H1 (cell line): ENCODE measurements at regions not wholly inside any gene's neighbourhood (a gene's known extent, or its start where the extent isn't known, plus 50 kb on each side); places are given as distances from the start of the nearest gene placed in this dataset.

Experiments
- CTCF ChIA-PET: fragments of 300-600 bp; sonication (Branson Sonifier 250); formaldehyde crosslinking; loops from one replicate; lab custom pipeline; 2021; ENCODE audit not compliant: partially characterized antibody; lab: Charles Lee
- POLR2A ChIA-PET: fragments of 300-600 bp; sonication (Branson Sonifier 250); formaldehyde crosslinking; loops from one replicate; lab custom pipeline; 2021; ENCODE audit warnings: inconsistent platforms; ENCODE audit not compliant: partially characterized antibody; lab: Charles Lee
- DNase-seq, 2 experiments: peaks; one replicate each; pipeline versions ENCODE4 v3.0.0 to v3.0.0-alpha.2; 2010 to 2022; ENCODE audit warnings: low spot score in 2 of 2, low read depth in 1 of 2, mixed read lengths in 1 of 2
- FAIRE-seq: peaks from 2 replicates; lab custom pipeline; 2011; peaks lifted over from hg19 to GRCh38; lab: Jason Lieb, UNC
- H2AFZ ChIP-seq: 2 replicates; pipeline ENCODE4 v1.8.1; 2012; ENCODE audit warnings: low read length, inconsistent platforms
- H2AK5ac ChIP-seq: 2 replicates; pipeline ENCODE4 v1.6.1; 2013; ENCODE audit warnings: low read depth, low read length
- H2BK120ac ChIP-seq: replicated peaks from 2 replicates; pipeline ENCODE3; 2013; ENCODE audit warnings: low read depth, low read length, inconsistent platforms
- H2BK12ac ChIP-seq: 2 replicates; pipeline ENCODE4 v1.6.1; 2013; ENCODE audit warnings: low read depth, low read length
- H2BK15ac ChIP-seq: 2 replicates; pipeline ENCODE4 v1.6.1; 2013; ENCODE audit warnings: low read length
- H2BK20ac ChIP-seq: 2 replicates; pipeline ENCODE4 v1.6.1; 2013; ENCODE audit warnings: low read length
- H2BK5ac ChIP-seq: 2 replicates; pipeline ENCODE4 v1.6.1; 2013; ENCODE audit warnings: low read depth, low read length
- H3K14ac ChIP-seq: 2 replicates; pipeline ENCODE4 v1.6.1; 2013; ENCODE audit warnings: inconsistent platforms; ENCODE audit not compliant: insufficient read length
- H3K18ac ChIP-seq: 2 replicates; pipeline ENCODE4 v1.6.1; 2013; ENCODE audit warnings: low read length; ENCODE audit errors: extremely low read depth
- H3K23ac ChIP-seq: 2 replicates; pipeline ENCODE4 v1.6.1; 2013; ENCODE audit warnings: inconsistent platforms; ENCODE audit not compliant: insufficient read length
- H3K23me2 ChIP-seq: 2 replicates; pipeline ENCODE4 v1.6.1; 2013; ENCODE audit warnings: low read depth, low read length
- H3K27ac ChIP-seq: 2 replicates; pipeline ENCODE4 v1.6.1; 2011; ENCODE audit warnings: low read depth, low read length, inconsistent platforms
- H3K27me3 ChIP-seq, 4 experiments: replicated peaks in 1 of 4; 1 replicate in 1 of 4; 2 replicates in 3 of 4; pipeline versions ENCODE4 v1.6.1 to v1.8.1; 2011 to 2013; ENCODE audit warnings: low read length in 3 of 4, mild to moderate bottlenecking in 3 of 4, inconsistent platforms in 2 of 4, mixed read lengths in 2 of 4, moderate library complexity in 1 of 4; ENCODE audit not compliant: control insufficient read depth in 3 of 4, insufficient read depth in 3 of 4; ENCODE audit errors: extremely low read depth in 1 of 4
- H3K36me3 ChIP-seq, 4 experiments: 2 replicates each; pipeline versions ENCODE4 v1.6.1 to v1.8.1; 2011 to 2013; ENCODE audit warnings: mild to moderate bottlenecking in 4 of 4, low read length in 3 of 4, moderate library complexity in 2 of 4, control low read depth in 1 of 4, inconsistent platforms in 1 of 4; ENCODE audit not compliant: insufficient read depth in 4 of 4, control insufficient read depth in 2 of 4
- H3K4ac ChIP-seq: replicated peaks from 2 replicates; pipeline ENCODE3; 2013; ENCODE audit warnings: low read length, low read depth, mixed read lengths, inconsistent platforms; ENCODE audit not compliant: insufficient read length
- H3K4me1 ChIP-seq, 4 experiments: replicated peaks in 1 of 4; 1 replicate in 1 of 4; 2 replicates in 3 of 4; pipeline versions ENCODE4 v1.6.1 to v1.8.1; 2011 to 2013; ENCODE audit warnings: low read length in 3 of 4, inconsistent platforms in 2 of 4, mixed read lengths in 1 of 4; ENCODE audit not compliant: insufficient read depth in 4 of 4, control insufficient read depth in 3 of 4
- H3K4me2 ChIP-seq, 2 experiments: 2 replicates each; pipeline versions ENCODE4 v1.6.1 to v1.8.1; 2011 to 2013; ENCODE audit warnings: low read depth in 2 of 2, low read length in 2 of 2, control low read depth in 1 of 2, inconsistent platforms in 1 of 2, mild to moderate bottlenecking in 1 of 2; ENCODE audit not compliant: insufficient read depth in 1 of 2
- H3K4me3 ChIP-seq, 4 experiments: fragments of 200-600, 300-600 bp in 1 of 4; sonication (generic), shearing (Covaris generic), sonication (Bioruptor Twin) in 1 of 4; 2 replicates each; pipeline versions ENCODE4 v1.5.1 to v1.8.1; 2011 to 2016; ENCODE audit warnings: low read length in 4 of 4, low read depth in 3 of 4, control low read depth in 2 of 4, inconsistent platforms in 2 of 4, mild to moderate bottlenecking in 2 of 4, mixed read lengths in 1 of 4, moderate library complexity in 1 of 4; ENCODE audit not compliant: insufficient read depth in 2 of 4; ENCODE audit errors: extremely low read depth in 1 of 4
- H3K56ac ChIP-seq: replicated peaks from 2 replicates; pipeline ENCODE3; 2013; ENCODE audit warnings: low read depth, mild to moderate bottlenecking, mixed read lengths, low read length, inconsistent platforms; ENCODE audit not compliant: insufficient read length
- H3K79me1 ChIP-seq: 2 replicates; pipeline ENCODE4 v1.6.1; 2013; ENCODE audit warnings: low read depth, low read length, control low read depth
- H3K79me2 ChIP-seq, 2 experiments: 2 replicates each; pipeline versions ENCODE4 v1.6.1 to v1.8.1; 2012 to 2013; ENCODE audit warnings: low read length in 2 of 2, mild to moderate bottlenecking in 2 of 2, inconsistent platforms in 1 of 2; ENCODE audit not compliant: insufficient read depth in 2 of 2, control insufficient read depth in 1 of 2
- H3K9ac ChIP-seq, 4 experiments: replicated peaks in 1 of 4; 1 replicate in 1 of 4; 2 replicates in 3 of 4; pipeline versions ENCODE4 v1.6.1 to v1.8.1; 2011 to 2013; ENCODE audit warnings: low read depth in 3 of 4, low read length in 3 of 4, control low read depth in 2 of 4, mild to moderate bottlenecking in 2 of 4, moderate library complexity in 2 of 4, inconsistent platforms in 1 of 4; ENCODE audit errors: extremely low read depth in 1 of 4
- H3K9me3 ChIP-seq, 2 experiments: 2 replicates each; pipeline versions ENCODE4 v1.6.1 to v1.8.1; 2012 to 2013; ENCODE audit warnings: mild to moderate bottlenecking in 2 of 2, moderate library complexity in 2 of 2, control low read depth in 1 of 2, inconsistent platforms in 1 of 2, low read depth in 1 of 2, low read length in 1 of 2, mixed read lengths in 1 of 2; ENCODE audit not compliant: insufficient read depth in 2 of 2
- H4K20me1 ChIP-seq, 2 experiments: replicated peaks in 1 of 2; 2 replicates each; pipeline versions ENCODE3 to v1.8.1; 2011 to 2013; ENCODE audit warnings: inconsistent platforms in 2 of 2, low read length in 2 of 2, mild to moderate bottlenecking in 1 of 2; ENCODE audit not compliant: insufficient read depth in 2 of 2, control insufficient read depth in 1 of 2
- H4K5ac ChIP-seq: 2 replicates; pipeline ENCODE4 v1.6.1; 2013; ENCODE audit warnings: low read length, low read depth, mixed read lengths, inconsistent platforms; ENCODE audit not compliant: insufficient read length
- H4K8ac ChIP-seq: 2 replicates; pipeline ENCODE4 v1.8.0; 2013; ENCODE audit warnings: mild to moderate bottlenecking, moderate library complexity, low read length, inconsistent platforms; ENCODE audit not compliant: insufficient read depth; ENCODE audit errors: extremely low read depth
- H4K91ac ChIP-seq: replicated peaks from 2 replicates; pipeline ENCODE3; 2013; ENCODE audit warnings: low read length, mixed read lengths, inconsistent platforms; ENCODE audit not compliant: insufficient read length
- BACH1 ChIP-seq: IDR thresholded peaks from 2 replicates; pipeline ENCODE4 v1.6.1; 2012; ENCODE audit warnings: low read length, improper control_type of control experiment
- HDAC2 ChIP-seq, 2 experiments: fragments of 300-600 bp in 1 of 2; sonication (generic) in 1 of 2; IDR thresholded peaks; 2 replicates each; pipeline ENCODE4 v1.6.1; 2011 to 2012; ENCODE audit warnings: low read depth in 2 of 2, low read length in 2 of 2, mild to moderate bottlenecking in 2 of 2, moderate library complexity in 2 of 2, borderline replicate concordance in 1 of 2, inconsistent platforms in 1 of 2
- KDM4A ChIP-seq: IDR thresholded peaks from one replicate; pipeline ENCODE4 v1.7.1; 2012; ENCODE audit warnings: low read depth, mild to moderate bottlenecking, moderate library complexity, low read length, inconsistent platforms; ENCODE audit not compliant: severe bottlenecking
- RXRA ChIP-seq: IDR thresholded peaks from 2 replicates; pipeline ENCODE4 v1.6.1; 2011; ENCODE audit warnings: low read depth, mild to moderate bottlenecking, low read length, moderate library complexity; ENCODE audit not compliant: insufficient read depth
- TAF1 ChIP-seq: IDR thresholded peaks from 2 replicates; pipeline ENCODE4 v1.6.1; 2011; ENCODE audit warnings: mild to moderate bottlenecking, low read depth, low read length
- WGBS, 2 experiments: shearing (Covaris generic) in 1 of 2; methylation state at CpG; one replicate each; pipeline versions ENCODE4 v1.1.6 to v1.1.7; 2013 to 2015; ENCODE audit warnings: low lambda C conversion rate in 2 of 2, mixed read lengths in 2 of 2, inconsistent platforms in 1 of 2, low coverage in 1 of 2, missing lambda C conversion rate in 1 of 2; ENCODE audit not compliant: insufficient replicate concordance in 2 of 2, insufficient coverage in 1 of 2, insufficient read length in 1 of 2; ENCODE audit errors: extremely low coverage in 1 of 2, missing lambda C conversion rate in 1 of 2; 5-methylcytosine and 5-hydroxymethylcytosine counted together
- TF ChIP-seq, protein P1 (sequence below): IDR thresholded peaks from 2 replicates; pipeline ENCODE4 v1.6.1; 2012; ENCODE audit warnings: inconsistent platforms
- TF ChIP-seq, protein P2 (sequence below): IDR thresholded peaks from 2 replicates; pipeline ENCODE4 v1.6.1; 2011; ENCODE audit warnings: low read depth, mild to moderate bottlenecking, low read length; ENCODE audit not compliant: insufficient read depth

DNA sequence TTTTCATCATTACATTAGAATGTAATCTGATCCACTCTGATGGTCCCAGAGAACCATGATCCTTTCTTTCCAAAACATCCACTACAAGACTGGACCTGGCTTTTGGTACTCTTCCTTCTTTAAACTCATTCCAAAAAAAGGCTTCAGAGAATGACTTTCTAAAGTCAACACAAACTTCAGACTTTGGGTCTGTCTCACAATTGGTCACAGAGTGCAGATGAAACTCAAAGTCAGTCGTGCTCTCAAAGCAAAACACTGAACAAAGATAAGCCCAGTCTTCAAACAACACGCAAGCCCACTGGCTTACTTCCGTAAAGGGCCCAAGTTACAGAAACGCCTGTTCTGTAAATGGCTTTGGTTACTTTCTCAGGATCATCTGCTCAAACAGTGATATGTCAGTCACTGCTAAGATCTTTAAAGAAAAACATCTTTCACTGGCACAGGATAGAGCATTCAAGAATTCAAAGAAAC is 250.9 kb upstream of the MKLN1 start:
- H4K91ac ChIP-seq, result no peak overlapping the region
- H3K4me3 ChIP-seq, result no peak overlapping the region
- H4K20me1 ChIP-seq, result peaks cover 0 to 4% of the 10 kb centered on the region in 2 experiments
- H3K4me1 ChIP-seq, result peaks cover 0 to 8% (median 2%) of the 10 kb centered on the region in 4 experiments; a peak in 2 of 7 replicates
- H3K14ac ChIP-seq, result no peak overlapping the region
- no peak overlapping the region for H3K9ac ChIP-seq
- no peaks in the 10 kb centered on the region; the same call in 1 of the 2 replicates for H3K79me1 ChIP-seq
- 88% methylated on average over 4 of the region's 4 CpGs; no CpG with 5 or more reads in 1 of the 2 experiments for WGBS, 2 experiments
- H3K23ac ChIP-seq, result no peak overlapping the region
- no peak overlapping the region for H2BK5ac ChIP-seq
- no peak overlapping the region for H2BK12ac ChIP-seq
- CTCF ChIA-PET, result interaction anchor here (0.8 kb wide), 1 partner anchor 226 kb away, joined by 3 read pairs; no protein-coding TSS in a partner anchor
- no peak overlapping the region for H2BK15ac ChIP-seq
- H2AFZ ChIP-seq, result no peak overlapping the region
- no peak overlapping the region for H3K4me2 ChIP-seq
- no peak overlapping the region for H4K5ac ChIP-seq
- DNase-seq (no peak), FAIRE-seq (no peak)
- no peaks in the 10 kb centered on the region for H3K9me3 ChIP-seq
- TF ChIP-seq BACH1, result no peak
- TF ChIP-seq KDM4A, result no peak
- TF ChIP-seq HDAC2 (IDR thresholded peaks at IDR 0.05; ENCODE audit: borderline replicate concordance in 1 of 2, low read depth in 2 of 2, low read length in 2 of 2), result no peak
- TF ChIP-seq, protein P1, sequence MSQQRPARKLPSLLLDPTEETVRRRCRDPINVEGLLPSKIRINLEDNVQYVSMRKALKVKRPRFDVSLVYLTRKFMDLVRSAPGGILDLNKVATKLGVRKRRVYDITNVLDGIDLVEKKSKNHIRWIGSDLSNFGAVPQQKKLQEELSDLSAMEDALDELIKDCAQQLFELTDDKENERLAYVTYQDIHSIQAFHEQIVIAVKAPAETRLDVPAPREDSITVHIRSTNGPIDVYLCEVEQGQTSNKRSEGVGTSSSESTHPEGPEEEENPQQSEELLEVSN, result no peak
- TF ChIP-seq, protein P2, sequence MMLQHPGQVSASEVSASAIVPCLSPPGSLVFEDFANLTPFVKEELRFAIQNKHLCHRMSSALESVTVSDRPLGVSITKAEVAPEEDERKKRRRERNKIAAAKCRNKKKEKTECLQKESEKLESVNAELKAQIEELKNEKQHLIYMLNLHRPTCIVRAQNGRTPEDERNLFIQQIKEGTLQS, result no peak
- no peak for TF ChIP-seq TAF1
- no peak for TF ChIP-seq RXRA
- H3K27ac ChIP-seq, result no peak overlapping the region
- no peaks in the 10 kb centered on the region for H3K27me3 ChIP-seq
- H2BK120ac ChIP-seq, result no peak overlapping the region
- no peak overlapping the region for H3K4ac ChIP-seq
- H3K18ac ChIP-seq, result no peak overlapping the region; the same call in 1 of the 2 replicates
- H3K56ac ChIP-seq, result no peak overlapping the region
- POLR2A ChIA-PET, result no interaction called here
- no peak overlapping the region for H2AK5ac ChIP-seq
- H2BK20ac ChIP-seq, result no peak overlapping the region
- H3K36me3 ChIP-seq, result no peaks in the 10 kb centered on the region; a peak in 2 of 8 replicates
- H3K23me2 ChIP-seq, result no peaks in the 10 kb centered on the region
- no peak overlapping the region for H4K8ac ChIP-seq
- H3K79me2 ChIP-seq, result peaks cover 0 to 10% of the 10 kb centered on the region in 2 experiments; a peak in 1 of 4 replicates
